Nephron (organoid): ENCODE measurements at regions not wholly inside any gene's neighbourhood (a gene's known extent, or its start where the extent isn't known, plus 50 kb on each side); places are given as distances from the start of the nearest gene placed in this dataset.
A peak's percentile ranks its signal among the peaks of the same experiment; 100 is the strongest.

Experiments used
- H3K27ac Mint-ChIP-seq, 3 experiments: 2 replicates each; pipeline ENCODE4 v1.8.0; 2020; ENCODE audit warnings: mixed read lengths in 3 of 3, mild to moderate bottlenecking in 2 of 3, moderate library complexity in 1 of 3
- H3K27me3 Mint-ChIP-seq: 2 replicates; pipeline ENCODE4 v1.8.0; 2021; ENCODE audit warnings: low read depth, mild to moderate bottlenecking, moderate library complexity, mixed read lengths
- H3K36me3 Mint-ChIP-seq: 2 replicates; pipeline ENCODE4 v1.8.0; 2020; ENCODE audit warnings: low read depth, mixed read lengths
- H3K4me1 Mint-ChIP-seq: 2 replicates; pipeline ENCODE4 v1.8.0; 2020; ENCODE audit warnings: mixed read lengths
- H3K4me3 Mint-ChIP-seq, 3 experiments: 2 replicates each; pipeline ENCODE4 v1.8.0; 2020; ENCODE audit warnings: mild to moderate bottlenecking in 3 of 3, mixed read lengths in 3 of 3, moderate library complexity in 2 of 3
- H3K9me3 Mint-ChIP-seq: 2 replicates; pipeline ENCODE4 v1.8.0; 2020; ENCODE audit warnings: mixed read lengths
- CTCF ChIP-seq, 3 experiments: fragments of 200-600 bp; sonication (generic); IDR thresholded peaks; one replicate each; pipeline ENCODE4 v1.5.0; 2021; ENCODE audit warnings: antibody characterized with exemption in 3 of 3; ENCODE audit not compliant: unreplicated experiment in 3 of 3

DNA sequence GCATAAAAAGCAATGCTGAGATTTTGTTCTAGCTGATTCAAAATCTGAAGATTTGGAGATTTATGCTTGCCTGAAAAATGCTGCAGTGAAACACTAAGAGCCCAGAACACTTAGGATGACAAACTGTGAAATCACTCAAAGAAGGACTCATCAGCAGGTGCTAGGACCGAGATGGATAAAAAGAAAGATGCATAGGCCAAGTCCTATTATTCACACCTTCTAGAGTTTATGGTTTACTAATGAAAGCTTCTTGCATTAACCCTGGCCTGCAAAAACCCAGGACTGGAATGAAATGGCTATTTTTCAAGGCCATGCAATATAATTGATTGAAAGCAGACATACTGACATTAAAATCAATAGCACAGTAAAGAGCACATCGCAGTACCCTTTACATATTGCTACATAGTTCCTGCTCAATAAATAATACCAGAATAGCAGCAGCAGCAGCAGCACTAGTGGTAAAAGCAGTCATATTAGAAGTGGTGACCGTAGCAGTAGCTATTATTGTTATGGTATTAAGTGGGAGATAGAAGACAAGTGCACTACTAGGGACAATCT, 161.7 kb downstream of the RAB38 start:
- H3K36me3 Mint-ChIP-seq = no peaks in the 10 kb centered on the region
- TF ChIP-seq CTCF (IDR thresholded peaks at IDR 0.05; ENCODE audit: unreplicated experiment in 3 of 3) = no peak
- H3K27me3 Mint-ChIP-seq = no peaks in the 10 kb centered on the region
- peak overlapping the region in 2 of 3 experiments; percentile 23 to 73 for H3K27ac Mint-ChIP-seq
- H3K4me1 Mint-ChIP-seq = peaks cover 13% of the 10 kb centered on the region
- no peaks in the 10 kb centered on the region for H3K9me3 Mint-ChIP-seq
- H3K4me3 Mint-ChIP-seq = no peak overlapping the region

GRCh38 chr11:88012456-88012855, 162.8 kb downstream of the RAB38 start:
- no peaks in the 10 kb centered on the region for H3K27me3 Mint-ChIP-seq
- no peaks in the 10 kb centered on the region for H3K9me3 Mint-ChIP-seq
- TF ChIP-seq CTCF (IDR thresholded peaks at IDR 0.05; ENCODE audit: unreplicated experiment in 3 of 3) = no peak
- H3K27ac Mint-ChIP-seq = peak overlapping the region in 1 of 3 experiments; percentile 23
- no peaks in the 10 kb centered on the region for H3K36me3 Mint-ChIP-seq
- H3K4me1 Mint-ChIP-seq = peaks cover 13% of the 10 kb centered on the region
- H3K4me3 Mint-ChIP-seq = no peak overlapping the region

GRCh38 chr11:87976009-87976408, 199.2 kb downstream of the RAB38 start:
- no peak overlapping the region for H3K27ac Mint-ChIP-seq
- H3K36me3 Mint-ChIP-seq = no peaks in the 10 kb centered on the region
- no peaks in the 10 kb centered on the region for H3K9me3 Mint-ChIP-seq
- peaks cover 2% of the 10 kb centered on the region for H3K27me3 Mint-ChIP-seq
- no peak for TF ChIP-seq CTCF (IDR thresholded peaks at IDR 0.05; ENCODE audit: unreplicated experiment in 3 of 3)
- no peak overlapping the region for H3K4me3 Mint-ChIP-seq
- H3K4me1 Mint-ChIP-seq = no peaks in the 10 kb centered on the region

- TF ChIP-seq CTCF (IDR thresholded peaks at IDR 0.05; ENCODE audit: unreplicated experiment in 3 of 3) = no peak
- Mint-ChIP-seq H3K27me3 (peaks cover 4% of the 10 kb centered on the region), H3K27ac (no peak overlapping the region), H3K4me3 (no peak overlapping the region), H3K9me3 (no peaks in the 10 kb centered on the region), H3K4me1 (no peaks in the 10 kb centered on the region), H3K36me3 (no peaks in the 10 kb centered on the region)
These were observed 200.4 kb downstream of the RAB38 start for GRCh38 chr11:87974797-87975196.

DNA sequence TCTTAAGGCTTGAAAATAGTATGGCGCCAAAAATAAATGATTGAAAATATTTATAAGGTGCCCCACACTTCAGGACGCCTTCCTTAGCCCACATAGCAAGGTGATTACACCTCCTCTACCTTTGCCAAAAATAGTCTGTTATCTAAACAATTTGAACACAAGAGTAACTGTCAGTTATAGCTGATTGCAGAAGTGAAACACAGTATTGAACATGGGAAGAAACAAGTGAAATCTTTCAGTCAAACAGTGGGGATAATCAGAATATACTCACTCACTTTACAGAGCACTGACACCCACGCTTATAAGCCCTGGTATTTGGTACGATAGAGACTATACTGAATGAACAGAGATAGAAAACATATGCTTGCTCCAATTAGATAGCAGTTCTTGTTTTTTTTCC, 203.1 kb downstream of the RAB38 start:
- H3K27me3 Mint-ChIP-seq = peaks cover 4% of the 10 kb centered on the region
- H3K4me1 Mint-ChIP-seq = peaks cover 6% of the 10 kb centered on the region
- no peaks in the 10 kb centered on the region for H3K36me3 Mint-ChIP-seq
- no peak overlapping the region for H3K27ac Mint-ChIP-seq
- no peak for TF ChIP-seq CTCF (IDR thresholded peaks at IDR 0.05; ENCODE audit: unreplicated experiment in 3 of 3)
- no peak overlapping the region for H3K4me3 Mint-ChIP-seq
- no peaks in the 10 kb centered on the region for H3K9me3 Mint-ChIP-seq

DNA sequence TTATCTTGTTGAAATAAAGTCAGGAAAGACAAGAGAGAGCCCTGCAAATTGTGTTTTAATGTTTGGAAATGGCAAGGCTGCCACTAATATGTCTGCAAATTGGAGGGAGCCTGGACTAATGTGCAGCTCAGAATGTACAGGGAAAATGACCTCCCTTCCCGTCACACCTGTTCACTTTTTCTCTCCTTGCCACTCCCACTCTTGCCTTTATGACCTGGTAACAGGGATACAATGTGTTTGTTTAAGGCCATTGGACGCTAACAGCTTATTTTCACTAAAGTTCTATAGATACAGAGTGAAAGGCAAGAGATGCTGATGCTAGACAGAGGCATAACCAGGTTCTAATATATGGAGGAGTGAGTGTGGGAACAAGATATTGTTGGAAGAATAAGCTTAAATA, 203.9 kb downstream of the RAB38 start:
- Mint-ChIP-seq H3K27ac (peak overlapping the region in 2 of 3 experiments; percentile 15 to 50), H3K27me3 (peaks cover 4% of the 10 kb centered on the region), H3K36me3 (no peaks in the 10 kb centered on the region), H3K4me1 (peaks cover 12% of the 10 kb centered on the region), H3K9me3 (no peaks in the 10 kb centered on the region), H3K4me3 (no peak overlapping the region)
- no peak for TF ChIP-seq CTCF (IDR thresholded peaks at IDR 0.05; ENCODE audit: unreplicated experiment in 3 of 3)
